ENCODE measurements at regions not wholly inside any gene's neighbourhood (a gene's known extent, or its start where the extent isn't known, plus 50 kb on each side); places are given as distances from the start of the nearest gene placed in this dataset.

- no peak for TF ChIP-seq POLR2A (IDR thresholded peaks at IDR 0.05)
- no peak for TF ChIP-seq CTCF (IDR thresholded peaks at IDR 0.05)
These were observed 236.6 kb upstream of the NOL4 start for GRCh38 chr18:34461266-34461665.
